ENCODE measurements at regions not wholly inside any gene's neighbourhood (a gene's known extent, or its start where the extent isn't known, plus 50 kb on each side); places are given as distances from the start of the nearest gene placed in this dataset.

DNA sequence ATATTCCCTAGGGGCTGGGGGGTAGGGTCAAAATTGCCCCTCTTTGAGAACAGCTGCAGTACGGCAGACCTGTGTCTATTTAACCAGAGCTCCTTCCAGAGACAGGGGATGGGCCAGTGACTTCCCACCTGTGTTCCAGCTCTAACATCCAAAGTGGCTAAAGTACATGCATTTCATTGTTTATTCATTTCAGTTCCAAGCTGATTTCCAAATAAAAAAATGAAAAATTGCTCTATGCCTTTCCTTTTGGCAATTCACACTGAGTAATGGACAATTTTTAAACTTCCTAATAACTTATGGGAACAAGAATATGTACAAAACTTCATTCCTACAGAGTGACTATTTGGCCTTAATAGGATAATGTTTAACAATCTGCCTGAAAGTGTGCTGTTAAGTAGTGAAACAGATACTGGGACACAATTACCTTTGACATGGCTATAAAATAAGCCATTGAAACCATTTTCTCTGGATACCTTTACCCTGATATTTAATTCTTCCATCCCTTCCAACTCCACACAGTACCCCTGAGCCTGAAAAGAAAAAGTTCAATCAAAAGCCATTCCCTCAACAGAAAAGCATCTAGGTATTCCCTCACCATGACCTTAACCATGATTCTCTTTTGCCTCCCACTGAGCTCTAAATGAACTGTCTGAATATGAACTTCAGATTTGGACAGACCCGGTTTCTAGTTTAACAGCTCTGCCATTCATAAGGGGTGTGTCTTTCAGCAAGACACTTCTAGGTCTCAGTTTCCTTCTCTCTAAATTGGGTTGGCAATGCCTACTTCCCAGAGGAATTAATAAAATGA lies 73.1 kb downstream of the RDH14 start:
- H3K27me3 ChIP-seq (ENCODE audit: control insufficient read depth, insufficient read depth, low read length), result no peaks in the 10 kb centered on the region

DNA sequence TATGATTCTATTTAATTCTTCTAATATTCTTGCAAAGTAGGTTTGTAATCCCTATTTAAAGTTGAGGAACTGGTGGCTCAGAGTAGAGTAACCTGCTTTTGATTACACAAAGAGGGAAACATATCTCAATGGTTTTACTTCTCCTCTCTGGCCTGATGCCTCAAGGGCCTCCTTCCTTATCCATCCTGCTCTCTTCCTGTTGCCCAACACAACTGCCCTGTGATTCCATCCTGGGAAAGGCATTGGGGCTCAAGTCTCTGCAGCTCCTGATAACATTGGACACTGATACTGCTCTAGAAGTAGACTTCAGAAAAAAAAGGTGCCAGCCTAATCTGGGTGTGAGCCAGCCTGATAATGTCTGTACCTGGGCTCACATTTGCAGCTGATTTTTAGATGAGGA lies 75.8 kb downstream of the RDH14 start:
- Histone ChIP-seq H3K9ac (ENCODE audit: low read depth, low read length) (no peak overlapping the region), H3K36me3 (ENCODE audit: control insufficient read depth, insufficient read depth, low read length) (no peaks in the 10 kb centered on the region), H3K27me3 (ENCODE audit: control insufficient read depth, insufficient read depth, low read length) (no peaks in the 10 kb centered on the region), H3K4me3 (ENCODE audit: low read depth, low read length) (no peak overlapping the region), H3K9me3 (ENCODE audit: control insufficient read depth, insufficient read depth, low read length) (no peaks in the 10 kb centered on the region), H3K4me1 (ENCODE audit: control insufficient read depth, insufficient read depth, low read length) (no peaks in the 10 kb centered on the region), H3K27ac (ENCODE audit: low read depth, low read length) (no peak overlapping the region)

More for the DNA sequence above, 73.1 kb downstream of the RDH14 start:
- H3K9ac ChIP-seq (ENCODE audit: low read depth, low read length), result no peak overlapping the region
- H3K4me3 ChIP-seq (ENCODE audit: low read depth, low read length), result no peak overlapping the region
- no peak overlapping the region for H3K27ac ChIP-seq (ENCODE audit: low read depth, low read length)
- H3K4me1 ChIP-seq (ENCODE audit: control insufficient read depth, insufficient read depth, low read length), result no peaks in the 10 kb centered on the region
- H3K9me3 ChIP-seq (ENCODE audit: control insufficient read depth, insufficient read depth, low read length), result no peaks in the 10 kb centered on the region
- no peaks in the 10 kb centered on the region for H3K36me3 ChIP-seq (ENCODE audit: control insufficient read depth, insufficient read depth, low read length)

DNA sequence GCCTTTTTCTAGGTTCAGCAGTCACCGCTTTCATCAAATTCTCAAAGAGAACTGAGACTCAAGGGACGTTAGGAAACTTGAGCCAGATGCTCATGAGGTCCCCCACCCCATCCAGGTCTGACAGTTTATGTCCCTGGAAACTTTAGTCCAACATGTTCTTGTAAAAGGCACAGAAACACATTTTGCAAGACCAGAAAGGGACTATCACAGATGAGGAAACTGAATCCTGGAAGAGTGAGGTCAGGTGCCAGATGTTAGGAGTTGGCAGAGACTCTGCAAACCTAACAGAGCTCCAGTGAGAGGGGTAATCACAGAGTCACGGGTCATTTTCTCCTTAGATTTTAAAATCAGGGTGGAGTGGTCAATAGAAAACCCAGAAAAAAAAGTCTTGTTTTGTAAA lies 76.6 kb downstream of the RDH14 start:
- H3K4me1 ChIP-seq (ENCODE audit: control insufficient read depth, insufficient read depth, low read length), result no peaks in the 10 kb centered on the region
- no peaks in the 10 kb centered on the region for H3K27me3 ChIP-seq (ENCODE audit: control insufficient read depth, insufficient read depth, low read length)
- H3K4me3 ChIP-seq (ENCODE audit: low read depth, low read length), result no peak overlapping the region
- H3K27ac ChIP-seq (ENCODE audit: low read depth, low read length), result no peak overlapping the region
- H3K9ac ChIP-seq (ENCODE audit: low read depth, low read length), result no peak overlapping the region
- H3K9me3 ChIP-seq (ENCODE audit: control insufficient read depth, insufficient read depth, low read length), result no peaks in the 10 kb centered on the region
- H3K36me3 ChIP-seq (ENCODE audit: control insufficient read depth, insufficient read depth, low read length), result no peaks in the 10 kb centered on the region

DNA sequence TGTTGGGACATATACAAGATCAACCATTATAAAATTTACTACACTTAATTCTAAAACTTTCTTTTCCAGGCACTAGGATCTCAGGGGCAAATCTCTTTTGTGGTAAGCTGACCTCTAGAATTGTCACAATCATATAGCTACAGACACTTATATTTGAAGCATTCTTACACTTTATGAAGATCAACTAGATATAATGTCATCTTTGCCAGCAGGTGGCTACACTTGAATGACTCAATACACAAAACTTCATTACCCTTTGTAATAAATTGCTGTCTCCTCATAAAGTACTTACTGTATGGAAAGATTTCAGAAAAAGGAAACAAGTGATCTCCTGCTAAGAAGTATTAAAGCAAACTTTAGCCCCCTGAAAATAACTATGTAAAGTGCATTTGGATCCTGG lies 77.8 kb downstream of the RDH14 start:
- Histone ChIP-seq H3K4me3 (ENCODE audit: low read depth, low read length) (no peak overlapping the region), H3K9ac (ENCODE audit: low read depth, low read length) (no peak overlapping the region), H3K36me3 (ENCODE audit: control insufficient read depth, insufficient read depth, low read length) (no peaks in the 10 kb centered on the region), H3K27me3 (ENCODE audit: control insufficient read depth, insufficient read depth, low read length) (no peaks in the 10 kb centered on the region), H3K4me1 (ENCODE audit: control insufficient read depth, insufficient read depth, low read length) (no peaks in the 10 kb centered on the region), H3K9me3 (ENCODE audit: control insufficient read depth, insufficient read depth, low read length) (no peaks in the 10 kb centered on the region), H3K27ac (ENCODE audit: low read depth, low read length) (no peak overlapping the region)

DNA sequence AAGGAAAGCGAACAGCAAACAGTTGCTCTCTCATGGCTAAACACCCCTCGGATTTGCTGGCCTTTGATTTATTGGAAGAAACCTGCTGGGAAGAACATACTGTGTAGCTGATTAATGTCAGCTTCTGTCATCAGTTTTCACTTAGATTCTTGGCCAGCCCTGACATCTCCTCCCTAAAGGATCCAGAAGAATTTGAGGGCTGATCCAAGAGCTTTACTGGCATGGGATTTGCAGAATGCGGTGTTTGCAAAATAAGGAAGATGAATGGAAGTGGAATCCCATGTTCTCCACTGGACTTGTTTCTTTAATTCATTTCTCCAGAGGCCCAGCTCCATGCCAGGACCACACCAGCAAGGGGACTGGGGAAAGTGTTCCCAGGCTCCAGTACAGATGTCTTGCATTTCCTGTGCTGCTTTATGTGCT lies 80.5 kb downstream of the RDH14 start:
- H3K4me3 ChIP-seq (ENCODE audit: low read depth, low read length), result no peak overlapping the region
- no peak overlapping the region for H3K27ac ChIP-seq (ENCODE audit: low read depth, low read length)
- H3K4me1 ChIP-seq (ENCODE audit: control insufficient read depth, insufficient read depth, low read length), result no peaks in the 10 kb centered on the region
- no peaks in the 10 kb centered on the region for H3K27me3 ChIP-seq (ENCODE audit: control insufficient read depth, insufficient read depth, low read length)
- no peaks in the 10 kb centered on the region for H3K9me3 ChIP-seq (ENCODE audit: control insufficient read depth, insufficient read depth, low read length)
- no peak overlapping the region for H3K9ac ChIP-seq (ENCODE audit: low read depth, low read length)
- no peaks in the 10 kb centered on the region for H3K36me3 ChIP-seq (ENCODE audit: control insufficient read depth, insufficient read depth, low read length)

DNA sequence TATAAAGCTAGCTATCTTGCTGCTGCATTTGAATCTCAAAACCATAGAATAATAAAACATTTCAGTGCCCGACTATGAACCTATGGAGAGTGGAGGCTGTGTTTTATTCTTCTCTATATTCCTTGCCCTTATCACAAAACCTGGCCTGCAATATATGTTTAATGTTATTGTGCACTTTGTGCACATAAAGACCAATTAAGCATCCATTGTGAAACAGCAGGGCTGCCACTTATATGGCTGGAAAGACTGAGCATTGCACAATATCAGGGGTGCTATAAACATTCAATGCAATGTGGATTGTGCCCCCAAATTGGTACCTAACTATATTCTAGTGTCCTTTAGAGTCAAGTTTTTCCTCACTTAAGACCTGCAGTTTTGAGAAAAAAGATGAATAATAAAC lies 83.2 kb downstream of the RDH14 start:
- Histone ChIP-seq H3K4me3 (ENCODE audit: low read depth, low read length) (no peak overlapping the region), H3K9ac (ENCODE audit: low read depth, low read length) (no peak overlapping the region), H3K36me3 (ENCODE audit: control insufficient read depth, insufficient read depth, low read length) (no peaks in the 10 kb centered on the region), H3K4me1 (ENCODE audit: control insufficient read depth, insufficient read depth, low read length) (no peaks in the 10 kb centered on the region), H3K27me3 (ENCODE audit: control insufficient read depth, insufficient read depth, low read length) (no peaks in the 10 kb centered on the region), H3K27ac (ENCODE audit: low read depth, low read length) (no peak overlapping the region), H3K9me3 (ENCODE audit: control insufficient read depth, insufficient read depth, low read length) (no peaks in the 10 kb centered on the region)

DNA sequence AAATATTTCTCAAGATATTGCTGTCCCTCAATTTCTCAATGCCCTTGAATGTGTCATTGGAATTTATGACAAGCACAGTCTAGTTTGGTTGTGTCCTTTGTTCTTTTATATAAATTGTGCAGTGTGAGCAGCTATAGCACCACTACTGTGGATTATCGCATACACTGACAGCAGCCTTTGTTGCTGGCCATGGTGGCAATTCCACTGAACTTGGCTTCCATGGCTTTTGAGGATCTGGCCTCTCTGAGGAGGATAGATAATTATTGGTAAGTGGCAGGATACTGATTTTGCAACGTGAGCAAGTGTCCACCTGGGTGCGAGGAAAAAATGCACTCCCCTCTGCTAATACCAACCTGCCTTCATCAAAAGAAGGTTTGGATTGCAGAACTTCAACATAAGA lies 84.0 kb downstream of the RDH14 start:
- no peak overlapping the region for H3K9ac ChIP-seq (ENCODE audit: low read depth, low read length)
- no peak overlapping the region for H3K27ac ChIP-seq (ENCODE audit: low read depth, low read length)
- no peaks in the 10 kb centered on the region for H3K27me3 ChIP-seq (ENCODE audit: control insufficient read depth, insufficient read depth, low read length)
- no peaks in the 10 kb centered on the region for H3K4me1 ChIP-seq (ENCODE audit: control insufficient read depth, insufficient read depth, low read length)
- no peaks in the 10 kb centered on the region for H3K9me3 ChIP-seq (ENCODE audit: control insufficient read depth, insufficient read depth, low read length)
- no peaks in the 10 kb centered on the region for H3K36me3 ChIP-seq (ENCODE audit: control insufficient read depth, insufficient read depth, low read length)
- no peak overlapping the region for H3K4me3 ChIP-seq (ENCODE audit: low read depth, low read length)

DNA sequence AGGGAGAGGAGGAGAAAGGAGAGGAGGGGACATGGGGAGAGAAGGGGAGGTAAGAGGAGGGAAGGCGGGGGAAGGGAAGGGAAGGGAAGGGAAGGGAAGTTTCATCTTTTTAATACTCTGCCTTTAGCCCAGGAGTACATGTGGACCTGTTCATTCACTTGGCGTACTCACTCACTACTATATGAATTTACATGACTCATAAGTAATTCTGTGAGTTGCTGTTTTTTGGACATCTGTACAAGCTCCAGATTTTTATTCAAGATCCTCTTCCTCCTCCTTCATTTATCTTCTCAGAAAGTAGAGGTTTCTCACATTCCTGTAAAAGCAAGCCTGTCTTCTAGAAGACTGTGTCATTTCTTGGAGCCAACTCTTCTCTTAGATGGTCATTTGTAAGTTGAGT lies 84.6 kb downstream of the RDH14 start:
- Histone ChIP-seq H3K27me3 (ENCODE audit: control insufficient read depth, insufficient read depth, low read length) (no peaks in the 10 kb centered on the region), H3K36me3 (ENCODE audit: control insufficient read depth, insufficient read depth, low read length) (no peaks in the 10 kb centered on the region), H3K9ac (ENCODE audit: low read depth, low read length) (no peak overlapping the region), H3K27ac (ENCODE audit: low read depth, low read length) (no peak overlapping the region), H3K9me3 (ENCODE audit: control insufficient read depth, insufficient read depth, low read length) (no peaks in the 10 kb centered on the region), H3K4me3 (ENCODE audit: low read depth, low read length) (no peak overlapping the region), H3K4me1 (ENCODE audit: control insufficient read depth, insufficient read depth, low read length) (no peaks in the 10 kb centered on the region)

DNA sequence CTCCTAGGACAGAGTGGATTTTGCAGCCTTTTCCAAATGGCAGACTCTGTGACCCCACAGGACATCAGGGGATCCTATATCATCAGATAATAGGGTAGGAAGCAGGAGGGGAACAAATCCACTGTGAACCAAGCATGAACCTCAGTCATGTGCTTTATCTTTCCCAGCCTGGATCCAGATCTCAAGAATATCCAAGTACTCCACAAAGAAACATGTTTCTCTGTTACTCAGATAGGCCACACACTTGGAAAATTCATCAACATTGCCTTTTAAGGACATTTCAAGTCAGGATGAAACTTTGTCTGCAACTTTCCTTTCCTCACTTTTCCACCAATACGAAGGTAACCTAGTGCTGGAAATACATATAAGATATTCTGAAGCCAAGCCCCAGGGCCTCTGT lies 85.8 kb downstream of the RDH14 start:
- Histone ChIP-seq H3K9me3 (ENCODE audit: control insufficient read depth, insufficient read depth, low read length) (no peaks in the 10 kb centered on the region), H3K27me3 (ENCODE audit: control insufficient read depth, insufficient read depth, low read length) (no peaks in the 10 kb centered on the region), H3K27ac (ENCODE audit: low read depth, low read length) (no peak overlapping the region), H3K4me1 (ENCODE audit: control insufficient read depth, insufficient read depth, low read length) (no peaks in the 10 kb centered on the region), H3K9ac (ENCODE audit: low read depth, low read length) (no peak overlapping the region), H3K36me3 (ENCODE audit: control insufficient read depth, insufficient read depth, low read length) (no peaks in the 10 kb centered on the region), H3K4me3 (ENCODE audit: low read depth, low read length) (no peak overlapping the region)

DNA sequence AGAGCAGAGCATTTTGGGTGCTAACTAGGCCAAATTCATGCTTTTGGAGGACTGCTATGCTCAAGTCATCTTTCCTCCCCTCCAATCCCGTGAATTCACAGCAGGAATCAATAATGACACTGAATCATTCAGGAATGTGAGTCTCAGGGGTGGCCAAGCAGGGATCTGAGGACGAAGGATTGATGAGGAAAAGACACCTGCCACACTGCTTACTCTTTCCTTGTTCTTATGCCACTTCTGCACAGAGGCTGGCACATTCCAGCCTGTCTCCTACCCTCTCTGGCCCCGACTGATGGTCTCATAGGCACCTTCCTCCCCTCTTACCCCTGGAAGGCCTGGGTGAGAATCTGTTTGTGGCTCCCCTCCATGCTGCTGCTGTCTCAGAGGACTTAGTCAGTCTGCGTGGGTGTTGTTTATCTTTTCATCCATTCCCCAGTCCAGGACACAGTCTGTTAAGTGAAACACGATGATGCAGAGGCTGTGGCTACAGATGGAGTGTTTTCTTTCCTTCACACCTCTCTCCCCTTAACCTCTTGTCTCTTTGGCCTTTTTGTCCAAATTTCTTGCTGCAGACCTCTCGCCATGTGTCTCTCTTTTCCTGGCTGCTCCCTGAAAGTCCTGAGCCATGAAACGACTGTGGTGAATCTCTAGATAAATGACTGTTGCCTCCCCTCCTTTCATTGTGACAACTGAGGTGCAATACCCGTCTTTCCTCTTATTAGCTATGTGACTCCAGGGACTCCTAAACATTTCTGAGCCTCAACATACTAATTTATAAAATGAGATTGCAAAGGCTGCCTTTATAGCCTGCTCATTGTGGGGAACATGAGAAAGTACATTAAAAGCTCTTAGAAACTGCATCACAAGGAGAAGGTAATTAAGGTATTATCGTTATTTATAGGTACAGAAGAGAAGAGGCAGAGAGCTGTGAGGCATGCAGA lies 86.9 kb downstream of the RDH14 start:
- H3K27ac ChIP-seq (ENCODE audit: low read depth, low read length), result no peak overlapping the region
- H3K36me3 ChIP-seq (ENCODE audit: control insufficient read depth, insufficient read depth, low read length), result no peaks in the 10 kb centered on the region
- H3K9me3 ChIP-seq (ENCODE audit: control insufficient read depth, insufficient read depth, low read length), result no peaks in the 10 kb centered on the region
- H3K4me1 ChIP-seq (ENCODE audit: control insufficient read depth, insufficient read depth, low read length), result no peaks in the 10 kb centered on the region
- H3K9ac ChIP-seq (ENCODE audit: low read depth, low read length), result no peak overlapping the region
- H3K4me3 ChIP-seq (ENCODE audit: low read depth, low read length), result no peak overlapping the region
- no peaks in the 10 kb centered on the region for H3K27me3 ChIP-seq (ENCODE audit: control insufficient read depth, insufficient read depth, low read length)

DNA sequence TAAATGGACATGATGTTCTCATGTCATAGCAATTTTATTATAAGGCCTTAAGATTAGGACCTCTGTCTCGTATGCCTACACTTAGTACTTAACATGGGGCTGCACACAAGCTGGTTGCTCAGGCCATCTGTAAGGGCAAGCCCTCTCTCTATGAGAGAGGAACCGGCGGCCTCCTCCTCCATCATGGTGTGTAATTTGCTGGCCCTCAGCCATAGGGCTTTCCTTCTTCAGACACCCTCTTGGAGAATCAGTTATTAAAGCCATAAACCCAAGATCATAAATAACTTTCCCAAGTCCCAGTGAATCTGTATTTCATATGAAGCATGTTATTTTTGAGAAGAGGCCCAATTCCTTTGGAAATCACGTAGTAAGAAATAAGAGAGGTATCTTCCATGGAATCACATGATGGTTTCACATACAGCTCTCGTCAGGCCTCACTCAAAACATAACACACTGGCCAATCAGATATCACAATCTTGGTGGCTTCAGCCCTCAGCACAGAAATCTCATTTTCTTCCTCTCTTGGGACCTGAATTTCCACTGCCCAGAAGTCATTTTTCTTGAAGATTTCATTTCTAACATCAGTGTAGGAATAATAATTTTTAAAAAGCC lies 92.6 kb downstream of the RDH14 start:
- H3K4me3 ChIP-seq (ENCODE audit: low read depth, low read length), result no peak overlapping the region
- H3K9me3 ChIP-seq (ENCODE audit: control insufficient read depth, insufficient read depth, low read length), result no peaks in the 10 kb centered on the region
- H3K27me3 ChIP-seq (ENCODE audit: control insufficient read depth, insufficient read depth, low read length), result no peaks in the 10 kb centered on the region
- no peak overlapping the region for H3K27ac ChIP-seq (ENCODE audit: low read depth, low read length)
- H3K4me1 ChIP-seq (ENCODE audit: control insufficient read depth, insufficient read depth, low read length), result no peaks in the 10 kb centered on the region
- H3K36me3 ChIP-seq (ENCODE audit: control insufficient read depth, insufficient read depth, low read length), result no peaks in the 10 kb centered on the region
- no peak overlapping the region for H3K9ac ChIP-seq (ENCODE audit: low read depth, low read length)

Measured in HUES48 (cell line).